B cell (primary cell): ENCODE measurements at regions not wholly inside any gene's neighbourhood (a gene's known extent, or its start where the extent isn't known, plus 50 kb on each side); places are given as distances from the start of the nearest gene placed in this dataset.
"Not testable (repeated sequence)": the region's sequence is repeated elsewhere in the genome, so short reads cannot be mapped to it uniquely, and the experiment has no call there.

Experiments used
- ATAC-seq: fragments of 200-7000 bp; cut with Tn5 transposase; one replicate; pipeline ENCODE4 v1.10.0; 2021; ENCODE audit warnings: low read depth, mild to moderate bottlenecking, moderate number of reproducible peaks, moderate library complexity
- CTCF ChIA-PET: fragments of 350-600 bp; sonication (Branson Sonifier 250); formaldehyde crosslinking; loops from one replicate; lab custom pipeline; 2021; ENCODE audit warnings: antibody characterized with exemption, inconsistent platforms; lab: Charles Lee
- POLR2A ChIA-PET: fragments of 350-600 bp; sonication (Branson Sonifier 250); formaldehyde crosslinking; loops from one replicate; lab custom pipeline; 2021; ENCODE audit warnings: antibody characterized with exemption; lab: Charles Lee
- DNase-seq: peaks from one replicate; pipeline ENCODE4 v3.0.0; 2013
- H2AFZ ChIP-seq: 2 replicates; pipeline ENCODE4 v1.6.1; 2012; ENCODE audit warnings: mild to moderate bottlenecking, low read depth, low read length; ENCODE audit not compliant: insufficient read depth, poor library complexity, severe bottlenecking
- H3K27ac ChIP-seq, 2 donors: 1 replicate in 1 of 2; 2 replicates in 1 of 2; pipeline ENCODE4 v1.5.1; 2012 to 2013; ENCODE audit warnings: low read length in 2 of 2, mild to moderate bottlenecking in 2 of 2, moderate library complexity in 1 of 2
- H3K27me3 ChIP-seq, 4 experiments: fragments of 200-600 bp in 1 of 4; sonication (generic) in 1 of 4; replicated peaks in 1 of 4; 1 replicate in 2 of 4; 2 replicates in 2 of 4; pipeline versions ENCODE4 v1.6.1 to v1.7.0; 2013 to 2016; ENCODE audit warnings: low read length in 3 of 4, mild to moderate bottlenecking in 2 of 4, mixed read lengths in 1 of 4, moderate library complexity in 1 of 4; ENCODE audit not compliant: insufficient read depth in 4 of 4, control insufficient read depth in 3 of 4; ENCODE audit errors: control extremely low read depth in 1 of 4
- H3K36me3 ChIP-seq, 2 experiments: replicated peaks in 1 of 2; 1 replicate in 1 of 2; 2 replicates in 1 of 2; pipeline versions ENCODE4 v1.6.1 to v1.7.1; 2013; ENCODE audit warnings: low read length in 1 of 2; ENCODE audit not compliant: insufficient read depth in 2 of 2, control insufficient read depth in 1 of 2; ENCODE audit errors: control extremely low read depth in 1 of 2, extremely low read depth in 1 of 2
- H3K4me1 ChIP-seq, 2 donors: fragments of 200-600 bp in 1 of 2; sonication (generic) in 1 of 2; 1 replicate in 1 of 2; 2 replicates in 1 of 2; pipeline versions ENCODE4 v1.5.1 to v1.6.1; 2013 to 2017; ENCODE audit warnings: low read length in 2 of 2; ENCODE audit not compliant: control insufficient read depth in 2 of 2, insufficient read depth in 2 of 2
- H3K4me2 ChIP-seq: replicated peaks from 2 replicates; pipeline ENCODE3; 2012; ENCODE audit warnings: mild to moderate bottlenecking, low read depth, low read length; ENCODE audit not compliant: poor library complexity, severe bottlenecking
- H3K4me3 ChIP-seq, 5 experiments: fragments of 200-600 bp in 1 of 5; sonication (generic) in 1 of 5; 1 replicate in 3 of 5; 2 replicates in 2 of 5; pipeline versions ENCODE4 v1.5.1 to v1.7.0; 2011 to 2016; ENCODE audit warnings: low read length in 4 of 5, mild to moderate bottlenecking in 4 of 5, low read depth in 2 of 5, control low read depth in 1 of 5, moderate library complexity in 1 of 5; ENCODE audit not compliant: insufficient read depth in 1 of 5; ENCODE audit errors: control extremely low read depth in 1 of 5, extremely low read depth in 1 of 5
- H3K79me2 ChIP-seq: fragments of 200-600 bp; sonication (generic); one replicate; pipeline ENCODE4 v1.6.0; 2016; ENCODE audit warnings: low read length; ENCODE audit not compliant: control insufficient read depth, insufficient read depth
- H3K9ac ChIP-seq: fragments of 200-600 bp; sonication (generic); 2 replicates; pipeline ENCODE4 v1.6.1; 2017; ENCODE audit warnings: mild to moderate bottlenecking, low read length, moderate library complexity
- H3K9me3 ChIP-seq, 3 donors: one replicate each; pipeline versions ENCODE4 v1.6.1 to v1.7.1; 2013; ENCODE audit warnings: low read length in 2 of 3; ENCODE audit not compliant: control insufficient read depth in 2 of 3, insufficient read depth in 1 of 3; ENCODE audit errors: control extremely low read depth in 1 of 3
- H4K20me1 ChIP-seq: 2 replicates; pipeline ENCODE4 v1.6.0; 2012; ENCODE audit warnings: mild to moderate bottlenecking, low read length; ENCODE audit not compliant: insufficient read depth, control insufficient read depth, poor library complexity, severe bottlenecking
- H3K27ac Mint-ChIP-seq: one replicate; pipeline ENCODE4 v1.8.0; 2021; ENCODE audit warnings: mixed read lengths
- H3K27me3 Mint-ChIP-seq: one replicate; pipeline ENCODE4 v1.8.0; 2021; ENCODE audit warnings: mixed read lengths
- H3K4me1 Mint-ChIP-seq: one replicate; pipeline ENCODE4 v1.8.0; 2021; ENCODE audit warnings: mixed read lengths
- H3K4me3 Mint-ChIP-seq: one replicate; pipeline ENCODE4 v1.8.0; 2021; ENCODE audit warnings: mixed read lengths
- H3K9me3 Mint-ChIP-seq: one replicate; pipeline ENCODE4 v1.8.0; 2022; ENCODE audit warnings: mixed read lengths; ENCODE audit not compliant: insufficient read depth
- EZH2 ChIP-seq: IDR thresholded peaks from 2 replicates; pipeline ENCODE4 v1.6.1; 2012; ENCODE audit warnings: borderline replicate concordance, low read depth, mild to moderate bottlenecking, moderate library complexity, low read length; ENCODE audit not compliant: insufficient read depth, poor library complexity, severe bottlenecking
- WGBS: methylation state at CpG from one replicate; pipeline ENCODE4 v1.1.5; 2013; ENCODE audit warnings: missing lambda C conversion rate; ENCODE audit not compliant: insufficient coverage; 5-methylcytosine and 5-hydroxymethylcytosine counted together
- intact Hi-C: fragments of 100-400 bp; cut with micrococcal nuclease; formaldehyde crosslinking; loops from one replicate; pipeline ENCODE4 v1.10.0; 2022
- TF ChIP-seq, protein P1 (sequence below): fragments of 200-600 bp; IDR thresholded peaks from one replicate; pipeline ENCODE4 v1.8.0; 2022; ENCODE audit warnings: antibody characterized with exemption, mild to moderate bottlenecking

GRCh38 chr21:33966324-33966949 lies 50.8 kb upstream of the ATP5PO start:
- H3K9me3 Mint-ChIP-seq, result no peaks in the 10 kb centered on the region
- H3K27me3 ChIP-seq, result no peaks in the 10 kb centered on the region
- H3K9me3 ChIP-seq, result no peaks in the 10 kb centered on the region
- H3K4me1 Mint-ChIP-seq, result peaks cover 4% of the 10 kb centered on the region
- no peak for DNase-seq
- ChIA-PET CTCF (interaction anchor here (4.5 kb wide), 1 partner anchor 43 kb away, joined by 20 read pairs; no protein-coding TSS in a partner anchor), POLR2A (interaction anchor here (0.6 kb wide), 1 partner anchor 233 kb away, joined by 6 read pairs; no protein-coding TSS in a partner anchor)
- no peak for TF ChIP-seq EZH2
- TF ChIP-seq, protein P1, sequence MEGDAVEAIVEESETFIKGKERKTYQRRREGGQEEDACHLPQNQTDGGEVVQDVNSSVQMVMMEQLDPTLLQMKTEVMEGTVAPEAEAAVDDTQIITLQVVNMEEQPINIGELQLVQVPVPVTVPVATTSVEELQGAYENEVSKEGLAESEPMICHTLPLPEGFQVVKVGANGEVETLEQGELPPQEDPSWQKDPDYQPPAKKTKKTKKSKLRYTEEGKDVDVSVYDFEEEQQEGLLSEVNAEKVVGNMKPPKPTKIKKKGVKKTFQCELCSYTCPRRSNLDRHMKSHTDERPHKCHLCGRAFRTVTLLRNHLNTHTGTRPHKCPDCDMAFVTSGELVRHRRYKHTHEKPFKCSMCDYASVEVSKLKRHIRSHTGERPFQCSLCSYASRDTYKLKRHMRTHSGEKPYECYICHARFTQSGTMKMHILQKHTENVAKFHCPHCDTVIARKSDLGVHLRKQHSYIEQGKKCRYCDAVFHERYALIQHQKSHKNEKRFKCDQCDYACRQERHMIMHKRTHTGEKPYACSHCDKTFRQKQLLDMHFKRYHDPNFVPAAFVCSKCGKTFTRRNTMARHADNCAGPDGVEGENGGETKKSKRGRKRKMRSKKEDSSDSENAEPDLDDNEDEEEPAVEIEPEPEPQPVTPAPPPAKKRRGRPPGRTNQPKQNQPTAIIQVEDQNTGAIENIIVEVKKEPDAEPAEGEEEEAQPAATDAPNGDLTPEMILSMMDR, result no peak
- WGBS, result no CpG with 5 or more reads among the region's 4 CpGs
- no peak for ATAC-seq
- H3K9ac ChIP-seq, result no peak overlapping the region
- no peak overlapping the region for H3K4me2 ChIP-seq
- no peaks in the 10 kb centered on the region for H3K79me2 ChIP-seq
- H3K27ac ChIP-seq, result no peak overlapping the region
- no peak overlapping the region for H3K4me3 Mint-ChIP-seq
- H3K27ac Mint-ChIP-seq, result no peak overlapping the region
- H3K4me3 ChIP-seq, result no peak overlapping the region
- H2AFZ ChIP-seq, result no peak overlapping the region
- H4K20me1 ChIP-seq, result no peaks in the 10 kb centered on the region
- H3K36me3 ChIP-seq, result no peaks in the 10 kb centered on the region
- no peaks in the 10 kb centered on the region for H3K27me3 Mint-ChIP-seq
- intact Hi-C loops, result no loop called here
- H3K4me1 ChIP-seq, result no peaks in the 10 kb centered on the region

DNA sequence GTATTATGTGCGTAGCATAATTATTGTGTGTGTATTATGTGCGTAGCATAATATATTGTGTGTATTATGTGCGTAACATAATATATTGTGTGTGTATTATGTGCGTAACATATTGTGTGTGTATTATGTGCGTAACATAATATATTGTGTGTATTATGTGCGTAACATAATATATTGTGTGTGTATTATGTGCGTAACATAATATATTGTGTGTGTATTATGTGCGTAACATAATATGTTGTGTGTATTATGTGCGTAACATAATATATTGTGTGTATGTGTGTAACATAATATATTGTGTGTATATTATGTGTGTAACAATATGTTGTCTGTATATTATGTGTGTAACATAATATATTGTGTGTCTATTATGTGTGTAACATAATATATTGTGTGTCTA lies 50.1 kb upstream of the ATP5PO start:
- CTCF ChIA-PET, result interaction anchor here (4.5 kb wide), 1 partner anchor 42 kb away, joined by 20 read pairs; no protein-coding TSS in a partner anchor

More for the DNA sequence above, 50.1 kb upstream of the ATP5PO start:
- H3K79me2 ChIP-seq, H3K27me3 Mint-ChIP-seq, H3K4me2 ChIP-seq, H3K4me1 ChIP-seq, H3K9me3 Mint-ChIP-seq, H4K20me1 ChIP-seq, H3K36me3 ChIP-seq, H3K9ac ChIP-seq, DNase-seq, intact Hi-C loops, H3K9me3 ChIP-seq, H3K27ac Mint-ChIP-seq, H3K4me3 Mint-ChIP-seq, H2AFZ ChIP-seq, ATAC-seq, H3K27me3 ChIP-seq, H3K4me3 ChIP-seq, H3K4me1 Mint-ChIP-seq, H3K27ac ChIP-seq: not testable (repeated sequence)
- POLR2A ChIA-PET, result interaction anchor here (0.6 kb wide), 1 partner anchor 234 kb away, joined by 6 read pairs; no protein-coding TSS in a partner anchor
- 100% methylated on average over 4 of the region's 9 CpGs for WGBS
